ENCODE measurements at regions not wholly inside any gene's neighbourhood (a gene's known extent, or its start where the extent isn't known, plus 50 kb on each side); places are given as distances from the start of the nearest gene placed in this dataset.

- Mint-ChIP-seq H3K27me3 (ENCODE audit: low read depth in 2 of 2) (no peaks in the 10 kb centered on the region), H3K9me3 (peaks cover 2 to 3% of the 10 kb centered on the region in 2 donors), H3K4me3 (no peak overlapping the region), H3K36me3 (no peaks in the 10 kb centered on the region), H3K27ac (no peak overlapping the region), H3K4me1 (no peaks in the 10 kb centered on the region)
- no peak for ATAC-seq
- TF ChIP-seq CTCF (IDR thresholded peaks at IDR 0.05), result no peak
- no peak for DNase-seq
- Histone ChIP-seq H3K27me3 (ENCODE audit: control insufficient read depth, insufficient read depth, low read length) (no peaks in the 10 kb centered on the region), H3K36me3 (ENCODE audit: control insufficient read depth, insufficient read depth, low read length) (no peaks in the 10 kb centered on the region), H3K4me1 (ENCODE audit: control insufficient read depth, insufficient read depth, low read length) (no peaks in the 10 kb centered on the region), H3K4me3 (ENCODE audit: low read length) (no peak overlapping the region), H3K27ac (ENCODE audit: low read length) (no peak overlapping the region), H3K9me3 (ENCODE audit: control insufficient read depth, insufficient read depth, low read length) (no peaks in the 10 kb centered on the region)
- WGBS (ENCODE audit: insufficient coverage), result 58% methylated on average over 6 of the region's 6 CpGs
- intact Hi-C loops (cut with micrococcal nuclease), result no loop called here
Measured at GRCh38 chr1:68321084-68321685, 88.9 kb upstream of the WLS start.

GRCh38 chr1:68320349-68320748 lies 88.0 kb upstream of the WLS start:
- Histone ChIP-seq H3K36me3 (ENCODE audit: control insufficient read depth, insufficient read depth, low read length) (no peaks in the 10 kb centered on the region), H3K27me3 (ENCODE audit: control insufficient read depth, insufficient read depth, low read length) (no peaks in the 10 kb centered on the region), H3K4me3 (ENCODE audit: low read length) (no peak overlapping the region), H3K4me1 (ENCODE audit: control insufficient read depth, insufficient read depth, low read length) (no peaks in the 10 kb centered on the region), H3K27ac (ENCODE audit: low read length) (no peak overlapping the region), H3K9me3 (ENCODE audit: control insufficient read depth, insufficient read depth, low read length) (no peaks in the 10 kb centered on the region)
- Mint-ChIP-seq H3K9me3 (peaks cover 2 to 3% of the 10 kb centered on the region in 2 donors), H3K4me3 (no peak overlapping the region), H3K27ac (no peak overlapping the region), H3K36me3 (no peaks in the 10 kb centered on the region), H3K4me1 (no peaks in the 10 kb centered on the region), H3K27me3 (ENCODE audit: low read depth in 2 of 2) (no peaks in the 10 kb centered on the region)
- no peak for ATAC-seq
- no peak for TF ChIP-seq CTCF (IDR thresholded peaks at IDR 0.05)
- DNase-seq, result no peak
- intact Hi-C loops (cut with micrococcal nuclease), result no loop called here
- WGBS (ENCODE audit: insufficient coverage), result 85% methylated on average over 3 of the region's 4 CpGs

GRCh38 chr1:68319907-68320306 lies 87.6 kb upstream of the WLS start:
- intact Hi-C loops (cut with micrococcal nuclease), result no loop called here
- Mint-ChIP-seq H3K4me1 (no peaks in the 10 kb centered on the region), H3K27ac (no peak overlapping the region), H3K36me3 (no peaks in the 10 kb centered on the region), H3K27me3 (ENCODE audit: low read depth in 2 of 2) (no peaks in the 10 kb centered on the region), H3K9me3 (no peaks in the 10 kb centered on the region), H3K4me3 (no peak overlapping the region)
- WGBS (ENCODE audit: insufficient coverage), result 73% methylated on average over 5 of the region's 5 CpGs
- Histone ChIP-seq H3K27me3 (ENCODE audit: control insufficient read depth, insufficient read depth, low read length) (no peaks in the 10 kb centered on the region), H3K9me3 (ENCODE audit: control insufficient read depth, insufficient read depth, low read length) (no peaks in the 10 kb centered on the region), H3K27ac (ENCODE audit: low read length) (no peak overlapping the region), H3K36me3 (ENCODE audit: control insufficient read depth, insufficient read depth, low read length) (no peaks in the 10 kb centered on the region), H3K4me3 (ENCODE audit: low read length) (no peak overlapping the region), H3K4me1 (ENCODE audit: control insufficient read depth, insufficient read depth, low read length) (no peaks in the 10 kb centered on the region)
- ATAC-seq, result no peak
- no peak for DNase-seq
- no peak for TF ChIP-seq CTCF (IDR thresholded peaks at IDR 0.05)

- no peak for TF ChIP-seq CTCF (IDR thresholded peaks at IDR 0.05)
- no peaks in the 10 kb centered on the region for H3K4me1 ChIP-seq (ENCODE audit: control insufficient read depth, insufficient read depth, low read length)
- Mint-ChIP-seq H3K4me1 (no peaks in the 10 kb centered on the region), H3K9me3 (no peaks in the 10 kb centered on the region), H3K4me3 (no peak overlapping the region), H3K27me3 (ENCODE audit: low read depth in 2 of 2) (no peaks in the 10 kb centered on the region), H3K36me3 (no peaks in the 10 kb centered on the region), H3K27ac (no peak overlapping the region)
- H3K9me3 ChIP-seq (ENCODE audit: control insufficient read depth, insufficient read depth, low read length), result no peaks in the 10 kb centered on the region
- 83% methylated on average over 1 of the region's 2 CpGs for WGBS (ENCODE audit: insufficient coverage)
- intact Hi-C loops (cut with micrococcal nuclease), result no loop called here
- no peak for DNase-seq
- H3K4me3 ChIP-seq (ENCODE audit: low read length), result no peak overlapping the region
- no peak overlapping the region for H3K27ac ChIP-seq (ENCODE audit: low read length)
- no peaks in the 10 kb centered on the region for H3K27me3 ChIP-seq (ENCODE audit: control insufficient read depth, insufficient read depth, low read length)
- H3K36me3 ChIP-seq (ENCODE audit: control insufficient read depth, insufficient read depth, low read length), result no peaks in the 10 kb centered on the region
- no peak for ATAC-seq
Measured at GRCh38 chr1:68317543-68317942, 85.2 kb upstream of the WLS start.
